ENCODE measurements at regions not wholly inside any gene's neighbourhood (a gene's known extent, or its start where the extent isn't known, plus 50 kb on each side); places are given as distances from the start of the nearest gene placed in this dataset.

DNA sequence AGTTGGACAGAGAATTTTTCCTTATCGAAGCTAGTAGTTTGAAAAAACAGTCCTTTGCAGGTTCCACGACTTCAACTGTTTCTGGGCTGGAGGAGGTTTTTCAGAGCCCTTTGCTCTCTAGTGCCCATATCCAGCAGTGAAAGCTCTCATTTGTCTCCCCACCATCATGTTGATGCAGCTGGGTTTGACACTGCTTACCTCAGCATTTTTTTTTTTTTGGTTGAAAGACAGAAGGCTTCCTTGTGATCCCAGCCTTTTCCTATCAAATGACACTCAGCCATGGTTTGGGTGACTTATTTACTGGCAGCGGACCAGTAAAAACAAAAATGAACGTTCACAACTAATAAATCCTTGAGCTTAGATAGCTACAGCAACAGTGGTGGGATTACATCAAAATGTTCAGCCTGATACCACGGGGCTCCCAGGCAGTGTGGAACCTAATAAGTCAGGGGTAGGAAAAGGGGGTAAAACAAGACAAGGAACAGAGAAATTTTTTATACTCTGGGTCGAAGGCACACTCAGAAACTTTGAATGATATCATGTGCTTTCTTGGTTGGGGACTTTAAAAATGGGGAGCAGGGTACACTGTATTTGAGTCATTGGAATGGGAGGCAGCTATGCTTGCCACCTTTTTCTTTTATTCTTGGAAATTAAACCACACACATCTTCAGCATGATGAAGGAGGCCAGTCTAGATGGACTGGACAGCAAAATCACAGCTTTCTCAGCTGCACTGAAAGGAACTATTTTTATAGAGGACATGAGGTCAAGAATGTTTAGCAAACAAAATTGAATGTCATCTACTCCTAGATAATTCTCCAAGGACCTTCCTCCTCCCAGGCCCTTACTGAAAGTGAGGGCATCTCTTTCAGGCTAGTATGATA is 308.9 kb upstream of the MPDZ start:
- Histone ChIP-seq H3K4me1 (no peaks in the 10 kb centered on the region; the same call in 1 of the 2 replicates), H3K9me3 (no peaks in the 10 kb centered on the region), H3K36me3 (no peaks in the 10 kb centered on the region), H3K4me3 (ENCODE audit: low read depth, low read length) (no peak overlapping the region), H3K27me3 (no peaks in the 10 kb centered on the region)
- TF ChIP-seq, protein P1, sequence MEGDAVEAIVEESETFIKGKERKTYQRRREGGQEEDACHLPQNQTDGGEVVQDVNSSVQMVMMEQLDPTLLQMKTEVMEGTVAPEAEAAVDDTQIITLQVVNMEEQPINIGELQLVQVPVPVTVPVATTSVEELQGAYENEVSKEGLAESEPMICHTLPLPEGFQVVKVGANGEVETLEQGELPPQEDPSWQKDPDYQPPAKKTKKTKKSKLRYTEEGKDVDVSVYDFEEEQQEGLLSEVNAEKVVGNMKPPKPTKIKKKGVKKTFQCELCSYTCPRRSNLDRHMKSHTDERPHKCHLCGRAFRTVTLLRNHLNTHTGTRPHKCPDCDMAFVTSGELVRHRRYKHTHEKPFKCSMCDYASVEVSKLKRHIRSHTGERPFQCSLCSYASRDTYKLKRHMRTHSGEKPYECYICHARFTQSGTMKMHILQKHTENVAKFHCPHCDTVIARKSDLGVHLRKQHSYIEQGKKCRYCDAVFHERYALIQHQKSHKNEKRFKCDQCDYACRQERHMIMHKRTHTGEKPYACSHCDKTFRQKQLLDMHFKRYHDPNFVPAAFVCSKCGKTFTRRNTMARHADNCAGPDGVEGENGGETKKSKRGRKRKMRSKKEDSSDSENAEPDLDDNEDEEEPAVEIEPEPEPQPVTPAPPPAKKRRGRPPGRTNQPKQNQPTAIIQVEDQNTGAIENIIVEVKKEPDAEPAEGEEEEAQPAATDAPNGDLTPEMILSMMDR (IDR thresholded peaks at IDR 0.05; ENCODE audit: low read depth, low read length), result no peak
- no peak for DNase-seq

DNA sequence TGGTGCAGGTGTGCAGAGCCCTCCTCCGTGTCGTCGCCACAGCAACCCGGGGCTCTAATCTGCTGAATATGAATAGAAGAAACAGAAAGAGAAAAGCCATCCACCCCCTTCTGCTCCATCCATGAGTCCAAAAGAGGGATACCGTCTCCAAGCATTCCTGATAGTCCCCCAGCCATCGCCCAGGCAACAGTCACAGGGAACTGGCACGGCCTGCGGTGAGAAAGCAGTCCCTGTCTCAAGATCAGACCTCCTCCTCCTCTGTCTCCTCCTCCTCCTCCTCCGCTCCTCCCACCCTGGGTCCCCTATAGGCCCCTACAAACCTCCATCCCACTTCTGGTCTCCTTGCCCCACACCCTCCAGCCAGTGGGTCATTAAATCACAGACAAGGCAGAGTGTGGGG is 308.1 kb upstream of the MPDZ start:
- Histone ChIP-seq H3K4me3 (ENCODE audit: low read depth, low read length) (no peak overlapping the region), H3K9me3 (no peaks in the 10 kb centered on the region), H3K4me1 (no peaks in the 10 kb centered on the region; the same call in 1 of the 2 replicates), H3K36me3 (no peaks in the 10 kb centered on the region), H3K27me3 (no peaks in the 10 kb centered on the region)
- TF ChIP-seq, protein P1 (IDR thresholded peaks at IDR 0.05; ENCODE audit: low read depth, low read length), result no peak
- DNase-seq, result no peak

DNA sequence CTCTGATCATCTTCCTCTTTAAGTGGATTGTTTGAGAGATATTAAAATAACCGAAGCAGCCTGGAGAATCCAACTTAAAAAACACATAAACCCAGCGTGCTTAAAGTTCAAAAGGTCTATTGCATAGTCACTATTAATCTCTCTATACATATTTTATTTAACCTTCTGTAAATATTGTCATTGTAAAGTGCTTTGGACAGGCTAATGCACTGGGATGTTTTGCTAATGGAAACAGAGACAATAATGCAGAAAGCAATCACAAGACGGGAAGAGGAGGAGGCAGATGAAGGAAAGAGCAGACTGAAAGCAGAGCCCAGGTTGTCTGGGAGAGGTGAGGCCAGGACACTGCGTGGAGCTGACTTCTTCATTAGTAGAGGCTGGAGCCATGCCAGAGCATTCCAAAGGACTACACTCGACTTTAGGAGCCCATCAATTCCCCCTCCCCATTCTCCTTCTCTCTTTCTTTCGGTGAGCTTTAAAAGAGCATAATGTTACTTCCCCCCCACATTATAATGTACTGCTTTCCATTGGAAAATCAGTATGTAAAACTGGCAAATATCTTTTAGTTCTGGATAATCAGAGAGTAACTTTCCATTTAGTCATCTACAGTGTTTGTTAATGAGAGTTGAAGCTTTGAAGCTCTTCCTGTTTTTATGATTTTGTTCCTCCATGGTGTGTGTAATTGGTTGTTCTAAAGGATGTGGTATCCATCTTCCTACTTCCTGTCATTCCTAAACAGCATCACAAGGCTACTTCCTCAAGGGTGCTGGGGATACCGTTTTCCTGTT is 307.3 kb upstream of the MPDZ start:
- Histone ChIP-seq H3K9me3 (no peaks in the 10 kb centered on the region), H3K27me3 (no peaks in the 10 kb centered on the region), H3K36me3 (no peaks in the 10 kb centered on the region), H3K4me3 (ENCODE audit: low read depth, low read length) (no peak overlapping the region), H3K4me1 (no peaks in the 10 kb centered on the region; the same call in 1 of the 2 replicates)
- no peak for DNase-seq
- TF ChIP-seq, protein P1 (IDR thresholded peaks at IDR 0.05; ENCODE audit: low read depth, low read length), result no peak

DNA sequence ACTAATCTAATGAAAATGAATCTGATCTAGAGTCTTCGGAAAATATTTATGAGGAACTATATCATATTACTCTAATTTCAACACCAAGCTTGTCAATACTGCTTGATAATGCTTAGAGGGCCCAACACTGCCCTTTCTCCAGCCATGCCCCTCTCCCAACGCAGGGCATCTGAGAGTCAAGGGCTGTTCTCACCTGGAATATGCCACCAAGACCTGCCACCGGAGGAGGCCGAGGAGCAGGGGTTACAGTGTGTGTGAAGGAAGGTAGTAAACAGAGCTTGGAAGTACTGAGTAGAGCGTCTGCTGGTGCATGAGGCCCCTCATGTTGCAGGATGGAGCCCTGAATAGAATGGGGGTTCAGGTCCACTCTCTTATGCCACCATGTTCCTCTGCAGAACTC is 301.3 kb upstream of the MPDZ start:
- H3K4me1 ChIP-seq, result no peaks in the 10 kb centered on the region
- TF ChIP-seq, protein P1 (IDR thresholded peaks at IDR 0.05; ENCODE audit: low read depth, low read length), result no peak
- DNase-seq, result no peak

DNA sequence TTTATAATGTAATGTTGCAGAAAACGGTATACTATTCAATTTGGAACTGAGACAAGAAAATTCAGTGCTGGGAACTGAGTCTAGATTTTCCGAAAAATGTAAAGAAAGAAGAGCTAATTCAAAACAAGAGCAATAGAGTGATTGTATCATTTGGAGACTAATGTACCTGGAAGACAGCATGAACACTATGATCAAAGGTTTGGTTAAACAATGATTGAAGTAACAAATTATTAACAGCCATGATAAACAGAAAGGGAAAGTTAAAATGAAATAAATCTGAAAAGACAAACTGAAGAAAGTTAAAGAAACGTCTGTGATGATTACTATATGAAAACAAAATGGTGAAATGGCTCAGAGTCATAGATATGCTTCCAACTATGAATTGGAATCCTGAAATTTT is 300.6 kb upstream of the MPDZ start:
- DNase-seq, result no peak
- Histone ChIP-seq H3K4me1 (no peaks in the 10 kb centered on the region), H3K4me3 (ENCODE audit: low read depth, low read length) (no peak overlapping the region), H3K36me3 (no peaks in the 10 kb centered on the region), H3K27me3 (no peaks in the 10 kb centered on the region), H3K9me3 (no peaks in the 10 kb centered on the region)
- TF ChIP-seq, protein P1 (IDR thresholded peaks at IDR 0.05; ENCODE audit: low read depth, low read length), result no peak

More for the DNA sequence above, 301.3 kb upstream of the MPDZ start:
- H3K27me3 ChIP-seq, result no peaks in the 10 kb centered on the region
- no peak overlapping the region for H3K4me3 ChIP-seq (ENCODE audit: low read depth, low read length)
- H3K9me3 ChIP-seq, result no peaks in the 10 kb centered on the region
- H3K36me3 ChIP-seq, result no peaks in the 10 kb centered on the region

All from BE2C (cell line).